ENCODE measurements at regions not wholly inside any gene's neighbourhood (a gene's known extent, or its start where the extent isn't known, plus 50 kb on each side); places are given as distances from the start of the nearest gene placed in this dataset.
"Not testable (repeated sequence)": the region's sequence is repeated elsewhere in the genome, so short reads cannot be mapped to it uniquely, and the experiment has no call there.

GRCh38 chr10:61195211-61195610, 251.2 kb upstream of the RHOBTB1 start:
- no peak overlapping the region for H3K27ac Mint-ChIP-seq
- no peaks in the 10 kb centered on the region for H3K4me1 Mint-ChIP-seq
- H3K27me3 Mint-ChIP-seq, result no peaks in the 10 kb centered on the region
- H3K36me3 Mint-ChIP-seq, result no peaks in the 10 kb centered on the region
- H3K4me3 Mint-ChIP-seq, result no peak overlapping the region
- H3K9me3 Mint-ChIP-seq, result peaks cover 8% of the 10 kb centered on the region

- not testable (repeated sequence) for H3K27ac Mint-ChIP-seq, H3K27me3 Mint-ChIP-seq, H3K4me3 Mint-ChIP-seq, H3K36me3 Mint-ChIP-seq, H3K4me1 Mint-ChIP-seq, H3K9me3 Mint-ChIP-seq
Observed at GRCh38 chr10:61192589-61192988, 248.6 kb upstream of the RHOBTB1 start.

GRCh38 chr10:61192042-61192441, 248.1 kb upstream of the RHOBTB1 start:
- no peaks in the 10 kb centered on the region for H3K4me1 Mint-ChIP-seq
- no peak overlapping the region for H3K4me3 Mint-ChIP-seq
- peaks cover 8% of the 10 kb centered on the region for H3K9me3 Mint-ChIP-seq
- no peaks in the 10 kb centered on the region for H3K27me3 Mint-ChIP-seq
- H3K27ac Mint-ChIP-seq, result no peak overlapping the region
- H3K36me3 Mint-ChIP-seq, result no peaks in the 10 kb centered on the region

GRCh38 chr10:61189912-61190311, 245.9 kb upstream of the RHOBTB1 start:
- H3K4me3 Mint-ChIP-seq, result no peak overlapping the region
- H3K27ac Mint-ChIP-seq, result no peak overlapping the region
- no peaks in the 10 kb centered on the region for H3K36me3 Mint-ChIP-seq
- H3K9me3 Mint-ChIP-seq, result peaks cover 8% of the 10 kb centered on the region
- no peaks in the 10 kb centered on the region for H3K4me1 Mint-ChIP-seq
- H3K27me3 Mint-ChIP-seq, result no peaks in the 10 kb centered on the region

GRCh38 chr10:61188691-61189090, 244.7 kb upstream of the RHOBTB1 start:
- H3K27ac Mint-ChIP-seq, result no peak overlapping the region
- H3K4me3 Mint-ChIP-seq, result no peak overlapping the region
- no peaks in the 10 kb centered on the region for H3K36me3 Mint-ChIP-seq
- H3K4me1 Mint-ChIP-seq, result no peaks in the 10 kb centered on the region
- peaks cover 8% of the 10 kb centered on the region for H3K9me3 Mint-ChIP-seq
- no peaks in the 10 kb centered on the region for H3K27me3 Mint-ChIP-seq

GRCh38 chr10:61188101-61188500, 244.1 kb upstream of the RHOBTB1 start:
- no peaks in the 10 kb centered on the region for H3K27me3 Mint-ChIP-seq
- no peak overlapping the region for H3K27ac Mint-ChIP-seq
- H3K9me3 Mint-ChIP-seq, result peaks cover 3% of the 10 kb centered on the region
- H3K4me3 Mint-ChIP-seq, result no peak overlapping the region
- H3K36me3 Mint-ChIP-seq, result no peaks in the 10 kb centered on the region
- H3K4me1 Mint-ChIP-seq, result no peaks in the 10 kb centered on the region

GRCh38 chr10:61187601-61188000, 243.6 kb upstream of the RHOBTB1 start:
- H3K27me3 Mint-ChIP-seq, result no peaks in the 10 kb centered on the region
- H3K9me3 Mint-ChIP-seq, result no peaks in the 10 kb centered on the region
- H3K36me3 Mint-ChIP-seq, result no peaks in the 10 kb centered on the region

GRCh38 chr10:61186408-61186807, 242.4 kb upstream of the RHOBTB1 start:
- H3K9me3 Mint-ChIP-seq, result no peaks in the 10 kb centered on the region
- no peak overlapping the region for H3K27ac Mint-ChIP-seq
- no peak overlapping the region for H3K4me3 Mint-ChIP-seq
- no peaks in the 10 kb centered on the region for H3K36me3 Mint-ChIP-seq
- no peaks in the 10 kb centered on the region for H3K27me3 Mint-ChIP-seq
- H3K4me1 Mint-ChIP-seq, result no peaks in the 10 kb centered on the region

More at GRCh38 chr10:61187601-61188000, 243.6 kb upstream of the RHOBTB1 start:
- H3K27ac Mint-ChIP-seq, result no peak overlapping the region
- H3K4me1 Mint-ChIP-seq, result no peaks in the 10 kb centered on the region
- no peak overlapping the region for H3K4me3 Mint-ChIP-seq

- H3K27ac Mint-ChIP-seq, result no peak overlapping the region
- H3K36me3 Mint-ChIP-seq, result no peaks in the 10 kb centered on the region
- H3K4me1 Mint-ChIP-seq, result no peaks in the 10 kb centered on the region
- H3K4me3 Mint-ChIP-seq, result no peak overlapping the region
- no peaks in the 10 kb centered on the region for H3K9me3 Mint-ChIP-seq
- no peaks in the 10 kb centered on the region for H3K27me3 Mint-ChIP-seq
Observed at GRCh38 chr10:61184429-61184828, 240.4 kb upstream of the RHOBTB1 start.

- H3K4me3 Mint-ChIP-seq, result no peak overlapping the region
- H3K4me1 Mint-ChIP-seq, result no peaks in the 10 kb centered on the region
- H3K9me3 Mint-ChIP-seq, result no peaks in the 10 kb centered on the region
- H3K27ac Mint-ChIP-seq, result no peak overlapping the region
- H3K27me3 Mint-ChIP-seq, result no peaks in the 10 kb centered on the region
- no peaks in the 10 kb centered on the region for H3K36me3 Mint-ChIP-seq
Observed at GRCh38 chr10:61183967-61184366, 240.0 kb upstream of the RHOBTB1 start.

GRCh38 chr10:61181832-61182231, 237.8 kb upstream of the RHOBTB1 start:
- Mint-ChIP-seq H3K9me3 (no peaks in the 10 kb centered on the region), H3K27me3 (no peaks in the 10 kb centered on the region), H3K4me1 (no peaks in the 10 kb centered on the region), H3K27ac (no peak overlapping the region), H3K36me3 (no peaks in the 10 kb centered on the region), H3K4me3 (no peak overlapping the region)

GRCh38 chr10:61179771-61180170, 235.8 kb upstream of the RHOBTB1 start:
- Mint-ChIP-seq H3K4me1 (no peaks in the 10 kb centered on the region), H3K4me3 (no peak overlapping the region), H3K27me3 (no peaks in the 10 kb centered on the region), H3K27ac (no peak overlapping the region), H3K9me3 (no peaks in the 10 kb centered on the region), H3K36me3 (no peaks in the 10 kb centered on the region)

- Mint-ChIP-seq H3K27me3 (no peaks in the 10 kb centered on the region), H3K4me3 (no peak overlapping the region), H3K4me1 (no peaks in the 10 kb centered on the region), H3K36me3 (no peaks in the 10 kb centered on the region), H3K27ac (no peak overlapping the region), H3K9me3 (no peaks in the 10 kb centered on the region)
Observed at GRCh38 chr10:61176424-61176823, 232.4 kb upstream of the RHOBTB1 start.

- Mint-ChIP-seq H3K4me3 (no peak overlapping the region), H3K9me3 (no peaks in the 10 kb centered on the region), H3K36me3 (no peaks in the 10 kb centered on the region), H3K27ac (no peak overlapping the region), H3K4me1 (no peaks in the 10 kb centered on the region), H3K27me3 (no peaks in the 10 kb centered on the region)
Observed at GRCh38 chr10:61175316-61175715, 231.3 kb upstream of the RHOBTB1 start.

GRCh38 chr10:61173450-61173849, 229.5 kb upstream of the RHOBTB1 start:
- no peaks in the 10 kb centered on the region for H3K4me1 Mint-ChIP-seq
- no peak overlapping the region for H3K4me3 Mint-ChIP-seq
- H3K27me3 Mint-ChIP-seq, result no peaks in the 10 kb centered on the region

GRCh38 chr10:61172182-61172926, 228.4 kb upstream of the RHOBTB1 start:
- H3K4me3 Mint-ChIP-seq, result no peak overlapping the region
- no peaks in the 10 kb centered on the region for H3K36me3 Mint-ChIP-seq
- no peaks in the 10 kb centered on the region for H3K4me1 Mint-ChIP-seq
- H3K27me3 Mint-ChIP-seq, result no peaks in the 10 kb centered on the region
- H3K27ac Mint-ChIP-seq, result no peak overlapping the region
- peaks cover 7% of the 10 kb centered on the region for H3K9me3 Mint-ChIP-seq

More at GRCh38 chr10:61173450-61173849, 229.5 kb upstream of the RHOBTB1 start:
- no peak overlapping the region for H3K27ac Mint-ChIP-seq
- H3K9me3 Mint-ChIP-seq, result no peaks in the 10 kb centered on the region
- no peaks in the 10 kb centered on the region for H3K36me3 Mint-ChIP-seq

GRCh38 chr10:61170594-61170993, 226.6 kb upstream of the RHOBTB1 start:
- Mint-ChIP-seq H3K9me3 (peaks cover 7% of the 10 kb centered on the region), H3K4me3 (no peak overlapping the region), H3K36me3 (no peaks in the 10 kb centered on the region)

More at GRCh38 chr10:61170594-61170993, 226.6 kb upstream of the RHOBTB1 start:
- H3K4me1 Mint-ChIP-seq, result no peaks in the 10 kb centered on the region
- H3K27me3 Mint-ChIP-seq, result no peaks in the 10 kb centered on the region
- no peak overlapping the region for H3K27ac Mint-ChIP-seq

Data from activated naive CD4-positive, alpha-beta T cell treated with anti-CD3 and anti-CD28 coated beads, Interleukin-2, amount 50 U/mL, for 24 hours (primary cell).